Ishikawa (cell line): ENCODE measurements at regions not wholly inside any gene's neighbourhood (a gene's known extent, or its start where the extent isn't known, plus 50 kb on each side); places are given as distances from the start of the nearest gene placed in this dataset.

ENCODE experiments used
- CEBPB ChIP-seq: IDR thresholded peaks from 2 replicates; pipeline ENCODE4 v1.6.1; 2012
- CREB1 ChIP-seq: IDR thresholded peaks from 2 replicates; pipeline ENCODE4 v1.6.1; 2012; ENCODE audit warnings: low read depth
- EGR1 ChIP-seq: IDR thresholded peaks from 2 replicates; pipeline ENCODE4 v1.6.1; 2012
- EP300 ChIP-seq: IDR thresholded peaks from 2 replicates; pipeline ENCODE4 v1.6.1; 2012; ENCODE audit warnings: borderline replicate concordance
- FOXM1 ChIP-seq: IDR thresholded peaks from 2 replicates; pipeline ENCODE4 v1.6.1; 2012; ENCODE audit warnings: low read depth, borderline replicate concordance
- MAX ChIP-seq: IDR thresholded peaks from 2 replicates; pipeline ENCODE4 v1.6.1; 2012
- NFIC ChIP-seq: IDR thresholded peaks from 2 replicates; pipeline ENCODE4 v1.6.1; 2012
- RAD21 ChIP-seq: IDR thresholded peaks from 2 replicates; pipeline ENCODE4 v1.6.1; 2012; ENCODE audit warnings: low read depth
- TAF1 ChIP-seq: IDR thresholded peaks from 2 replicates; pipeline ENCODE4 v1.6.1; 2012; ENCODE audit warnings: low read depth, mild to moderate bottlenecking
- TEAD4 ChIP-seq: IDR thresholded peaks from 2 replicates; pipeline ENCODE4 v1.6.1; 2012
- YY1 ChIP-seq: IDR thresholded peaks from 2 replicates; pipeline ENCODE4 v1.6.1; 2012; ENCODE audit warnings: low read depth
- ZBTB7A ChIP-seq: IDR thresholded peaks from 2 replicates; pipeline ENCODE4 v1.6.1; 2012; ENCODE audit warnings: low read depth
- TF ChIP-seq, protein P1 (sequence below): IDR thresholded peaks from 2 replicates; pipeline ENCODE4 v1.6.1; 2012
- TF ChIP-seq, protein P2 (sequence below): IDR thresholded peaks from 2 replicates; pipeline ENCODE4 v1.6.1; 2012; ENCODE audit warnings: low read depth, mild to moderate bottlenecking

DNA sequence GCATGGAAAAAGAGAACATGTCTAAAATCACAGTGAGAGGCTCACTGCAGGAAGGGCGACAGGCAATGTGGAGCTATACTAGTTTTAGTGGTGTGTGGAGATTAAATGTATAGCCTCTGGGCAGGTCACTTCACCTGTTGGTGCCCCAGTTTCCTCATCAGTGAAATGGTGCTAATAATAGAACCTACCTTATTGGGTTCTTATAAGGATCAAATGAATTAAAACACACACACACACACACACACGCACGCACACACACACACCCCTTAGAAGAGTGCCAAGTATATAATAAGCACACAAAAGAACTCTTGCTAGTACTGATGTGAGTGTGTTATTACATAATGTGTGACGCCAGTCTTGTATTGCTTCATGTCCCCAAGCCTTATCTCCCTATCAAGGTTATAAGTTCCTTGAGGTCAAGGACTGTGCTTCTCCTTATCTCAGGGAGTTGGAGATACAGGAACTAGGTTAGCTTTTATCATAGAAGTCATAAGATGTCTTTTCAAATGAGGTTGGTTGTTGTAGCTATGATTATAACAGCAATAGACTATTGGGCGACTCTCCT, 98.0 kb upstream of the CXCR4 start:
- TF ChIP-seq, protein P1, sequence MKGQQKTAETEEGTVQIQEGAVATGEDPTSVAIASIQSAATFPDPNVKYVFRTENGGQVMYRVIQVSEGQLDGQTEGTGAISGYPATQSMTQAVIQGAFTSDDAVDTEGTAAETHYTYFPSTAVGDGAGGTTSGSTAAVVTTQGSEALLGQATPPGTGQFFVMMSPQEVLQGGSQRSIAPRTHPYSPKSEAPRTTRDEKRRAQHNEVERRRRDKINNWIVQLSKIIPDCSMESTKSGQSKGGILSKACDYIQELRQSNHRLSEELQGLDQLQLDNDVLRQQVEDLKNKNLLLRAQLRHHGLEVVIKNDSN, result no peak
- TF ChIP-seq, protein P2, sequence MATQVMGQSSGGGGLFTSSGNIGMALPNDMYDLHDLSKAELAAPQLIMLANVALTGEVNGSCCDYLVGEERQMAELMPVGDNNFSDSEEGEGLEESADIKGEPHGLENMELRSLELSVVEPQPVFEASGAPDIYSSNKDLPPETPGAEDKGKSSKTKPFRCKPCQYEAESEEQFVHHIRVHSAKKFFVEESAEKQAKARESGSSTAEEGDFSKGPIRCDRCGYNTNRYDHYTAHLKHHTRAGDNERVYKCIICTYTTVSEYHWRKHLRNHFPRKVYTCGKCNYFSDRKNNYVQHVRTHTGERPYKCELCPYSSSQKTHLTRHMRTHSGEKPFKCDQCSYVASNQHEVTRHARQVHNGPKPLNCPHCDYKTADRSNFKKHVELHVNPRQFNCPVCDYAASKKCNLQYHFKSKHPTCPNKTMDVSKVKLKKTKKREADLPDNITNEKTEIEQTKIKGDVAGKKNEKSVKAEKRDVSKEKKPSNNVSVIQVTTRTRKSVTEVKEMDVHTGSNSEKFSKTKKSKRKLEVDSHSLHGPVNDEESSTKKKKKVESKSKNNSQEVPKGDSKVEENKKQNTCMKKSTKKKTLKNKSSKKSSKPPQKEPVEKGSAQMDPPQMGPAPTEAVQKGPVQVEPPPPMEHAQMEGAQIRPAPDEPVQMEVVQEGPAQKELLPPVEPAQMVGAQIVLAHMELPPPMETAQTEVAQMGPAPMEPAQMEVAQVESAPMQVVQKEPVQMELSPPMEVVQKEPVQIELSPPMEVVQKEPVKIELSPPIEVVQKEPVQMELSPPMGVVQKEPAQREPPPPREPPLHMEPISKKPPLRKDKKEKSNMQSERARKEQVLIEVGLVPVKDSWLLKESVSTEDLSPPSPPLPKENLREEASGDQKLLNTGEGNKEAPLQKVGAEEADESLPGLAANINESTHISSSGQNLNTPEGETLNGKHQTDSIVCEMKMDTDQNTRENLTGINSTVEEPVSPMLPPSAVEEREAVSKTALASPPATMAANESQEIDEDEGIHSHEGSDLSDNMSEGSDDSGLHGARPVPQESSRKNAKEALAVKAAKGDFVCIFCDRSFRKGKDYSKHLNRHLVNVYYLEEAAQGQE, result no peak
- TF ChIP-seq ZBTB7A, result no peak
- TF ChIP-seq TEAD4, result no peak
- TF ChIP-seq CEBPB, result no peak
- TF ChIP-seq TAF1, result no peak
- no peak for TF ChIP-seq YY1
- TF ChIP-seq NFIC, result no peak
- TF ChIP-seq MAX, result no peak
- no peak for TF ChIP-seq FOXM1
- TF ChIP-seq RAD21, result no peak
- TF ChIP-seq EP300, result no peak
- TF ChIP-seq CREB1, result no peak
- TF ChIP-seq EGR1, result no peak
